ENCODE measurements at regions not wholly inside any gene's neighbourhood (a gene's known extent, or its start where the extent isn't known, plus 50 kb on each side); places are given as distances from the start of the nearest gene placed in this dataset.

DNA sequence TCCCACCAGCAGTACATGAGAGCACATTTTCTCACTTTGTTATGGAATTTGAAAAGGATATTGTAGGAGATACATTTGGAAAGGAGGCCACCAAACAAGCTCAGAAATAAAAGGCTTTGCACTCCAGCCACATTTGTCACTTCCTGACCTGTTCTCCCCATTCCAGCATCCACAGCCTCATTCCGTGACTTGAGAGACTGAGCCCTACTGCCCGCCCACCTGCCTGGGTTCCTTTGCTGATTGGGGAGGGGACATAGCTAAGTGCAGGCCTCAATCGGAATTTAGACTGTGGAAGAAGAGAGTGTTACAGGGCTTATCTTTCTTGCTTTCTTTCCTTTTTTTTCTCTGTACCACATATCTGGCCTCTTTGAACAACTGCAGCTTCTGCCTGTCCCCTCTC, 735.4 kb upstream of the TMEM132C start:
- Histone ChIP-seq H3K4me2 (ENCODE audit: control insufficient read depth, insufficient read depth) (no peak overlapping the region), H4K20me1 (ENCODE audit: control insufficient read depth, insufficient read depth) (no peaks in the 10 kb centered on the region), H3K79me2 (ENCODE audit: control insufficient read depth, insufficient read depth, low read length) (no peaks in the 10 kb centered on the region), H3K4me3 (no peak overlapping the region), H3K9me3 (replicated peaks; ENCODE audit: control insufficient read depth, insufficient read depth, low read length) (no peaks in the 10 kb centered on the region), H2AFZ (ENCODE audit: control insufficient read depth, low read depth, low read length) (no peak overlapping the region), H3K27me3 (replicated peaks in 1 of 2; ENCODE audit: control insufficient read depth in 2 of 2, insufficient read depth in 2 of 2, low read length in 1 of 2) (no peaks in the 10 kb centered on the region), H3K36me3 (ENCODE audit: control insufficient read depth in 2 of 2, insufficient read depth in 2 of 2, low read length in 1 of 2) (no peaks in the 10 kb centered on the region), H3K27ac (ENCODE audit: control insufficient read depth, insufficient read depth) (no peak overlapping the region), H3K9ac (ENCODE audit: control insufficient read depth, insufficient read depth, low read length) (no peak overlapping the region), H3K4me1 (ENCODE audit: control insufficient read depth, insufficient read depth, low read length) (no peaks in the 10 kb centered on the region)
- SMC1A ChIA-PET (ENCODE audit: uncharacterized antibody, unreplicated experiment), result interaction anchor here (0.8 to 2.1 kb wide), 6 partner anchors 15 to 45 kb away, joined by 3 to 6 read pairs (median 5); no protein-coding TSS in a partner anchor
- BruUV-seq (replicated peaks), result no TSS peak
- TF ChIP-seq TAF1 (IDR thresholded peaks at IDR 0.05; ENCODE audit: borderline replicate concordance, low read depth, low read length) (no peak), IKZF2 (IDR thresholded peaks at IDR 0.05) (no peak)
- WGBS (ENCODE audit: insufficient coverage, insufficient replicate concordance, low lambda C conversion rate, missing lambda C conversion rate), result 38% methylated on average over 3 of the region's 3 CpGs
- no peak for FAIRE-seq
- in situ Hi-C loops (cut with MboI), result no loop called here
- CTCF ChIA-PET, result interaction anchor here (1.4 kb wide), 1 partner anchor 10 kb away, joined by 6 read pairs; no protein-coding TSS in a partner anchor
- POLR2A ChIA-PET, result no interaction called here
- DNase-seq (ENCODE audit: low read depth, low spot score), result no peak
- intact Hi-C loops (cut with micrococcal nuclease; ENCODE audit: unreplicated experiment), result no loop called here
- RAD21 ChIA-PET (ENCODE audit: unreplicated experiment), result interaction anchor here (1.9 kb wide), 1 partner anchor 25 kb away, joined by 4 read pairs; no protein-coding TSS in a partner anchor
- ATAC-seq, result no peak

DNA sequence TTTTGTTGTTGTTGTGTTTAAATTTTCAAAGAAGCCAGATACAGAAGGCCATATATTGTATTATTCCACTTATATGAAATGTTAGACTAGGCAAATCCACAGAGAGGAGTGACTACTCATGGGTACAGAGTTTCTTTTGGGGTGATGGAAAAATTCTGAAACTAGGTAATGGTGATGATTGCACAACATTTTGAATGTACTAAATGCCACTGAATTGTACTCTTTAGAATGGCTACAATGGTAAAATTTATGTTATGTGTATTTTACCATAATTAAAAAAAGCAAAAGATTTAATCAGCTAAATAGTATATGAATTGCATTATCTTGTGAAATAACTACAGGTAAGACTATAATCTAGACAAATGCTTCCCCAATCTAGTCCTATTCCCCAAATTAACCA, 733.6 kb upstream of the TMEM132C start:
- ChIA-PET RAD21 (ENCODE audit: unreplicated experiment) (no interaction called here), SMC1A (ENCODE audit: uncharacterized antibody, unreplicated experiment) (interaction anchor here (0.7 to 1.6 kb wide), 6 partner anchors 8 to 125 kb away, joined by 3 to 5 read pairs (median 4); no protein-coding TSS in a partner anchor), POLR2A (no interaction called here), CTCF (interaction anchor here (1.0 kb wide), 1 partner anchor 9 kb away, joined by 3 read pairs; no protein-coding TSS in a partner anchor)
- Histone ChIP-seq H3K79me2 (ENCODE audit: control insufficient read depth, insufficient read depth, low read length) (no peaks in the 10 kb centered on the region), H3K36me3 (ENCODE audit: control insufficient read depth in 2 of 2, insufficient read depth in 2 of 2, low read length in 1 of 2) (no peaks in the 10 kb centered on the region), H4K20me1 (ENCODE audit: control insufficient read depth, insufficient read depth) (no peaks in the 10 kb centered on the region), H3K9me3 (replicated peaks; ENCODE audit: control insufficient read depth, insufficient read depth, low read length) (no peaks in the 10 kb centered on the region), H3K27ac (ENCODE audit: control insufficient read depth, insufficient read depth) (no peak overlapping the region), H2AFZ (ENCODE audit: control insufficient read depth, low read depth, low read length) (no peak overlapping the region), H3K4me1 (ENCODE audit: control insufficient read depth, insufficient read depth, low read length) (no peaks in the 10 kb centered on the region), H3K9ac (ENCODE audit: control insufficient read depth, insufficient read depth, low read length) (no peak overlapping the region), H3K4me2 (ENCODE audit: control insufficient read depth, insufficient read depth) (no peak overlapping the region), H3K27me3 (replicated peaks in 1 of 2; ENCODE audit: control insufficient read depth in 2 of 2, insufficient read depth in 2 of 2, low read length in 1 of 2) (no peaks in the 10 kb centered on the region), H3K4me3 (no peak overlapping the region)
- no TSS peak for BruUV-seq (replicated peaks)
- ATAC-seq (no peak), FAIRE-seq (no peak), DNase-seq (ENCODE audit: low read depth, low spot score) (no peak)
- intact Hi-C loops (cut with micrococcal nuclease; ENCODE audit: unreplicated experiment), result no loop called here
- in situ Hi-C loops (cut with MboI), result no loop called here
- TF ChIP-seq IKZF1 (conservative IDR thresholded peaks at IDR 0.05) (no peak), EP300 (IDR thresholded peaks at IDR 0.05; ENCODE audit: borderline replicate concordance in 1 of 2, control insufficient read depth in 1 of 2, low read depth in 2 of 2, low read length in 2 of 2) (no peak), FOS (IDR thresholded peaks at IDR 0.05; ENCODE audit: borderline replicate concordance, extremely low read depth, insufficient read length) (no peak), MXI1 (IDR thresholded peaks at IDR 0.05; ENCODE audit: low read depth, low read length) (no peak), ZNF622 (IDR thresholded peaks at IDR 0.05) (no peak), EED (IDR thresholded peaks at IDR 0.05; ENCODE audit: low read depth) (no peak), NR2F1 (conservative IDR thresholded peaks at IDR 0.05) (no peak), JUND (IDR thresholded peaks at IDR 0.05; ENCODE audit: low read depth, low read length) (no peak), PAX8 (IDR thresholded peaks at IDR 0.05) (no peak), CBX5 (IDR thresholded peaks at IDR 0.05; ENCODE audit: low read depth) (no peak), TCF3 (IDR thresholded peaks at IDR 0.05; ENCODE audit: borderline replicate concordance, insufficient read depth, low read depth, low read length) (no peak), RAD51 (IDR thresholded peaks at IDR 0.05) (no peak), SPI1 (IDR thresholded peaks at IDR 0.05; ENCODE audit: borderline replicate concordance, insufficient read depth, low read depth, low read length) (no peak)
- TF ChIP-seq, protein P1, sequence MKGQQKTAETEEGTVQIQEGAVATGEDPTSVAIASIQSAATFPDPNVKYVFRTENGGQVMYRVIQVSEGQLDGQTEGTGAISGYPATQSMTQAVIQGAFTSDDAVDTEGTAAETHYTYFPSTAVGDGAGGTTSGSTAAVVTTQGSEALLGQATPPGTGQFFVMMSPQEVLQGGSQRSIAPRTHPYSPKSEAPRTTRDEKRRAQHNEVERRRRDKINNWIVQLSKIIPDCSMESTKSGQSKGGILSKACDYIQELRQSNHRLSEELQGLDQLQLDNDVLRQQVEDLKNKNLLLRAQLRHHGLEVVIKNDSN (IDR thresholded peaks at IDR 0.05; ENCODE audit: borderline replicate concordance, extremely low read length, insufficient read depth, low read depth, low read length), result no peak
- TF ChIP-seq, protein P2, sequence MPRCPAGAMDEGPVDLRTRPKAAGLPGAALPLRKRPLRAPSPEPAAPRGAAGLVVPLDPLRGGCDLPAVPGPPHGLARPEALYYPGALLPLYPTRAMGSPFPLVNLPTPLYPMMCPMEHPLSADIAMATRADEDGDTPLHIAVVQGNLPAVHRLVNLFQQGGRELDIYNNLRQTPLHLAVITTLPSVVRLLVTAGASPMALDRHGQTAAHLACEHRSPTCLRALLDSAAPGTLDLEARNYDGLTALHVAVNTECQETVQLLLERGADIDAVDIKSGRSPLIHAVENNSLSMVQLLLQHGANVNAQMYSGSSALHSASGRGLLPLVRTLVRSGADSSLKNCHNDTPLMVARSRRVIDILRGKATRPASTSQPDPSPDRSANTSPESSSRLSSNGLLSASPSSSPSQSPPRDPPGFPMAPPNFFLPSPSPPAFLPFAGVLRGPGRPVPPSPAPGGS (IDR thresholded peaks at IDR 0.05; ENCODE audit: borderline replicate concordance, insufficient read depth, low read depth, low read length, poor library complexity, severe bottlenecking), result no peak
